ENCODE measurements at regions not wholly inside any gene's neighbourhood (a gene's known extent, or its start where the extent isn't known, plus 50 kb on each side); places are given as distances from the start of the nearest gene placed in this dataset.
"Not testable (repeated sequence)": the region's sequence is repeated elsewhere in the genome, so short reads cannot be mapped to it uniquely, and the experiment has no call there.

GRCh38 chr12:67052981-67053380 lies 216.2 kb upstream of the CAND1 start:
- intact Hi-C loops (cut with DNase I): no loop called here
- ATAC-seq: no peak
- no peak for DNase-seq

- no peak for DNase-seq
- intact Hi-C loops (cut with DNase I): no loop called here
- ATAC-seq: no peak
Measured at GRCh38 chr12:67056329-67056728, 212.8 kb upstream of the CAND1 start.

- ATAC-seq (no peak), DNase-seq (no peak)
- intact Hi-C loops (cut with DNase I): no loop called here
Measured at GRCh38 chr12:67057072-67057471, 212.1 kb upstream of the CAND1 start.

GRCh38 chr12:67062193-67062592 lies 207.0 kb upstream of the CAND1 start:
- DNase-seq (no peak), ATAC-seq (peak; percentile 38 to 67)
- intact Hi-C loops (cut with DNase I): no loop called here

GRCh38 chr12:67067453-67068203 lies 201.5 kb upstream of the CAND1 start:
- ATAC-seq (peak in 1 of 2 donors; percentile 5), DNase-seq (no peak)
- intact Hi-C loops (cut with DNase I): loop anchor here in 1 of 2 donors (5.0 kb wide), 1 partner anchor 40 kb away; no protein-coding TSS in a partner anchor

GRCh38 chr12:67068204-67068731 lies 200.9 kb upstream of the CAND1 start:
- peak in 1 of 2 donors; percentile 2 for ATAC-seq
- intact Hi-C loops (cut with DNase I): loop anchor here in 1 of 2 donors (5.0 kb wide), 1 partner anchor 41 kb away; no protein-coding TSS in a partner anchor
- DNase-seq: no peak

GRCh38 chr12:67068761-67069450 lies 200.3 kb upstream of the CAND1 start:
- ATAC-seq (peak; percentile 49 to 72), DNase-seq (peak; percentile 37)
- intact Hi-C loops (cut with DNase I): loop anchor here in 1 of 2 donors (5.0 kb wide), 1 partner anchor 42 kb away; no protein-coding TSS in a partner anchor

GRCh38 chr12:67069451-67070306 lies 199.5 kb upstream of the CAND1 start:
- peak; percentile 60 to 80 for ATAC-seq

GRCh38 chr12:67070307-67070600 lies 198.9 kb upstream of the CAND1 start:
- ATAC-seq (no peak), DNase-seq (no peak)
- intact Hi-C loops (cut with DNase I): no loop called here

More at GRCh38 chr12:67069451-67070306, 199.5 kb upstream of the CAND1 start:
- intact Hi-C loops (cut with DNase I): loop anchor here in 1 of 2 donors (5.0 kb wide), 1 partner anchor 42 kb away; no protein-coding TSS in a partner anchor
- peak; percentile 38 for DNase-seq

GRCh38 chr12:67070604-67071003 lies 198.6 kb upstream of the CAND1 start:
- DNase-seq: no peak
- intact Hi-C loops (cut with DNase I): no loop called here
- peak in 1 of 2 donors; percentile 44 for ATAC-seq

- intact Hi-C loops (cut with DNase I); DNase-seq; ATAC-seq: not testable (repeated sequence)
Measured at GRCh38 chr12:67072281-67072680, 196.9 kb upstream of the CAND1 start.

GRCh38 chr12:67073336-67073735 lies 195.8 kb upstream of the CAND1 start:
- intact Hi-C loops (cut with DNase I): no loop called here
- ATAC-seq (no peak), DNase-seq (no peak)

GRCh38 chr12:67074072-67074471 lies 195.1 kb upstream of the CAND1 start:
- DNase-seq (no peak), ATAC-seq (no peak)
- intact Hi-C loops (cut with DNase I): no loop called here

GRCh38 chr12:67077617-67078016 lies 191.5 kb upstream of the CAND1 start:
- DNase-seq (no peak), ATAC-seq (no peak)
- intact Hi-C loops (cut with DNase I): no loop called here

- no peak for DNase-seq
- no peak for ATAC-seq
- intact Hi-C loops (cut with DNase I): no loop called here
Measured at GRCh38 chr12:67078957-67079356, 190.2 kb upstream of the CAND1 start.

- DNase-seq (no peak), ATAC-seq (no peak)
- intact Hi-C loops (cut with DNase I): no loop called here
Measured at GRCh38 chr12:67080637-67081036, 188.5 kb upstream of the CAND1 start.

- DNase-seq: no peak
- intact Hi-C loops (cut with DNase I): no loop called here
- no peak for ATAC-seq
Measured at GRCh38 chr12:67082221-67082620, 186.9 kb upstream of the CAND1 start.

- intact Hi-C loops (cut with DNase I): no loop called here
- ATAC-seq (no peak), DNase-seq (no peak)
Measured at GRCh38 chr12:67085699-67086098, 183.5 kb upstream of the CAND1 start.

GRCh38 chr12:67086116-67086515 lies 183.0 kb upstream of the CAND1 start:
- no peak for DNase-seq

More at GRCh38 chr12:67086116-67086515, 183.0 kb upstream of the CAND1 start:
- intact Hi-C loops (cut with DNase I): no loop called here
- no peak for ATAC-seq
